ENCODE measurements at regions not wholly inside any gene's neighbourhood (a gene's known extent, or its start where the extent isn't known, plus 50 kb on each side); places are given as distances from the start of the nearest gene placed in this dataset.

GRCh38 chr10:123375097-123375496, 220.9 kb downstream of the BUB3 start:
- TF ChIP-seq, protein P1, sequence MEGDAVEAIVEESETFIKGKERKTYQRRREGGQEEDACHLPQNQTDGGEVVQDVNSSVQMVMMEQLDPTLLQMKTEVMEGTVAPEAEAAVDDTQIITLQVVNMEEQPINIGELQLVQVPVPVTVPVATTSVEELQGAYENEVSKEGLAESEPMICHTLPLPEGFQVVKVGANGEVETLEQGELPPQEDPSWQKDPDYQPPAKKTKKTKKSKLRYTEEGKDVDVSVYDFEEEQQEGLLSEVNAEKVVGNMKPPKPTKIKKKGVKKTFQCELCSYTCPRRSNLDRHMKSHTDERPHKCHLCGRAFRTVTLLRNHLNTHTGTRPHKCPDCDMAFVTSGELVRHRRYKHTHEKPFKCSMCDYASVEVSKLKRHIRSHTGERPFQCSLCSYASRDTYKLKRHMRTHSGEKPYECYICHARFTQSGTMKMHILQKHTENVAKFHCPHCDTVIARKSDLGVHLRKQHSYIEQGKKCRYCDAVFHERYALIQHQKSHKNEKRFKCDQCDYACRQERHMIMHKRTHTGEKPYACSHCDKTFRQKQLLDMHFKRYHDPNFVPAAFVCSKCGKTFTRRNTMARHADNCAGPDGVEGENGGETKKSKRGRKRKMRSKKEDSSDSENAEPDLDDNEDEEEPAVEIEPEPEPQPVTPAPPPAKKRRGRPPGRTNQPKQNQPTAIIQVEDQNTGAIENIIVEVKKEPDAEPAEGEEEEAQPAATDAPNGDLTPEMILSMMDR (IDR thresholded peaks at IDR 0.05): no peak
- no peak for TF ChIP-seq POLR2A (IDR thresholded peaks at IDR 0.05)
- TF ChIP-seq EP300 (IDR thresholded peaks at IDR 0.05): no peak
- TF ChIP-seq POLR2AphosphoS5 (IDR thresholded peaks at IDR 0.05): no peak

Data from sigmoid colon (tissue), 4 donors.